ENCODE measurements at regions not wholly inside any gene's neighbourhood (a gene's known extent, or its start where the extent isn't known, plus 50 kb on each side); places are given as distances from the start of the nearest gene placed in this dataset.

GRCh38 chr12:14259481-14260010, 105.9 kb upstream of the ATF7IP start:
- dilution Hi-C loops (cut with MboI; ENCODE audit: extremely low pct_ligation_motif_present, low sequenced_read_pairs), result no loop called here
- H3K9ac ChIP-seq (ENCODE audit: control insufficient read depth, extremely low read depth, insufficient read depth, low read length), result peak overlapping the region; percentile 64
- H3K36me3 ChIP-seq (ENCODE audit: control insufficient read depth in 2 of 2, extremely low read depth in 1 of 2, insufficient read depth in 2 of 2, low read length in 2 of 2), result no peaks in the 10 kb centered on the region
- no peaks in the 10 kb centered on the region for H3K27me3 ChIP-seq (ENCODE audit: control insufficient read depth, extremely low read depth, insufficient read depth, low read length)
- FAIRE-seq (no peak), DNase-seq (ENCODE audit: low read depth, low spot score) (no peak)
- no peaks in the 10 kb centered on the region for H3K9me1 ChIP-seq (ENCODE audit: control insufficient read depth, extremely low read depth, insufficient read depth, low read length)
- TF ChIP-seq EZH2 (IDR thresholded peaks at IDR 0.05; ENCODE audit: low read length) (no peak), CTCF (optimal IDR thresholded peaks at IDR 0.05 in 1 of 3, IDR thresholded peaks at IDR 0.05 in 1 of 3, conservative IDR thresholded peaks at IDR 0.05 in 1 of 3; ENCODE audit: extremely low read depth in 1 of 3, insufficient read depth in 2 of 3, low read length in 3 of 3) (no peak)
- peak overlapping the region; percentile 87 for H3K27ac ChIP-seq (ENCODE audit: control insufficient read depth, insufficient read depth, low read length)
- peak overlapping the region; percentile 74 for H3K4me2 ChIP-seq (ENCODE audit: control insufficient read depth, extremely low read depth, insufficient read depth, low read depth, low read length)
- peaks cover 46% of the 10 kb centered on the region for H3K4me1 ChIP-seq (ENCODE audit: control insufficient read depth, extremely low read depth, insufficient read depth, low read length)
- no peak overlapping the region for H3K4me3 ChIP-seq (ENCODE audit: control insufficient read depth in 2 of 3, extremely low read depth in 1 of 3, insufficient read depth in 2 of 3, low read depth in 1 of 3, low read length in 3 of 3)
- H3K79me2 ChIP-seq (ENCODE audit: control insufficient read depth, insufficient read depth, low read length), result no peaks in the 10 kb centered on the region
- no peaks in the 10 kb centered on the region for H4K20me1 ChIP-seq (ENCODE audit: control insufficient read depth, extremely low read depth, insufficient read depth, low read length)
- peak overlapping the region; percentile 47 for H2AFZ ChIP-seq (ENCODE audit: control insufficient read depth, low read length)
- peaks cover 4% of the 10 kb centered on the region for H3K9me3 ChIP-seq (ENCODE audit: control insufficient read depth, low read depth, low read length)

- DNase-seq (ENCODE audit: low read depth, low spot score) (peak; percentile 86), FAIRE-seq (peak; percentile 59)
- TF ChIP-seq EZH2 (IDR thresholded peaks at IDR 0.05; ENCODE audit: low read length) (no peak), CTCF (optimal IDR thresholded peaks at IDR 0.05 in 1 of 3, IDR thresholded peaks at IDR 0.05 in 1 of 3, conservative IDR thresholded peaks at IDR 0.05 in 1 of 3; ENCODE audit: extremely low read depth in 1 of 3, insufficient read depth in 2 of 3, low read length in 3 of 3) (no peak)
- H3K9me1 ChIP-seq (ENCODE audit: control insufficient read depth, extremely low read depth, insufficient read depth, low read length), result no peaks in the 10 kb centered on the region
- peak overlapping the region; percentile 64 for H3K9ac ChIP-seq (ENCODE audit: control insufficient read depth, extremely low read depth, insufficient read depth, low read length)
- no peaks in the 10 kb centered on the region for H3K36me3 ChIP-seq (ENCODE audit: control insufficient read depth in 2 of 2, extremely low read depth in 1 of 2, insufficient read depth in 2 of 2, low read length in 2 of 2)
- H3K9me3 ChIP-seq (ENCODE audit: control insufficient read depth, low read depth, low read length), result peaks cover 7% of the 10 kb centered on the region
- no peaks in the 10 kb centered on the region for H4K20me1 ChIP-seq (ENCODE audit: control insufficient read depth, extremely low read depth, insufficient read depth, low read length)
- H3K79me2 ChIP-seq (ENCODE audit: control insufficient read depth, insufficient read depth, low read length), result no peaks in the 10 kb centered on the region
- H3K27me3 ChIP-seq (ENCODE audit: control insufficient read depth, extremely low read depth, insufficient read depth, low read length), result no peaks in the 10 kb centered on the region
- H3K4me3 ChIP-seq (ENCODE audit: control insufficient read depth in 2 of 3, extremely low read depth in 1 of 3, insufficient read depth in 2 of 3, low read depth in 1 of 3, low read length in 3 of 3), result peak overlapping the region in 2 of 3 experiments; percentile 0 to 14
- peak overlapping the region; percentile 73 for H2AFZ ChIP-seq (ENCODE audit: control insufficient read depth, low read length)
- dilution Hi-C loops (cut with MboI; ENCODE audit: extremely low pct_ligation_motif_present, low sequenced_read_pairs), result no loop called here
- H3K27ac ChIP-seq (ENCODE audit: control insufficient read depth, insufficient read depth, low read length), result peak overlapping the region; percentile 87
- H3K4me1 ChIP-seq (ENCODE audit: control insufficient read depth, extremely low read depth, insufficient read depth, low read length), result peaks cover 46% of the 10 kb centered on the region
- H3K4me2 ChIP-seq (ENCODE audit: control insufficient read depth, extremely low read depth, insufficient read depth, low read depth, low read length), result peak overlapping the region; percentile 74
These were observed 105.2 kb upstream of the ATF7IP start for GRCh38 chr12:14260011-14260993.
